Endothelial cell of umbilical vein (primary cell): ENCODE measurements at regions not wholly inside any gene's neighbourhood (a gene's known extent, or its start where the extent isn't known, plus 50 kb on each side); places are given as distances from the start of the nearest gene placed in this dataset.

ENCODE experiments used
- BruUV-seq: library from RNA; stranded (reverse); fragments of 400-500 nt; replicated peaks from 2 replicates; lab custom pipeline; 2021; lab: Mats Ljungman, UMichigan
- CTCF ChIA-PET: fragments of 300-600, 350-600 bp; sonication (Branson Sonifier 250); formaldehyde crosslinking; loops from one replicate; lab custom pipeline; 2021; ENCODE audit warnings: antibody characterized with exemption, inconsistent platforms; lab: Charles Lee
- POLR2A ChIA-PET: fragments of 300-600, 350-600 bp; sonication (Branson Sonifier 250); formaldehyde crosslinking; loops from one replicate; lab custom pipeline; 2021; ENCODE audit warnings: antibody characterized with exemption, inconsistent platforms; lab: Charles Lee
- DNase-seq: peaks from one replicate; pipeline ENCODE4 v3.0.0-alpha.2; 2011; ENCODE audit warnings: low read depth, low spot score
- FAIRE-seq: peaks from 2 replicates; lab custom pipeline; 2011; peaks lifted over from hg19 to GRCh38; lab: Jason Lieb, UNC
- H2AFZ ChIP-seq: 2 replicates; pipeline ENCODE4 v1.6.0; 2012; ENCODE audit warnings: low read depth, low read length, control low read depth, inconsistent platforms
- H3K27ac ChIP-seq: 2 replicates; pipeline ENCODE4 v1.5.1; 2011; ENCODE audit warnings: low read depth, mild to moderate bottlenecking, control low read depth, low read length, moderate library complexity; ENCODE audit not compliant: insufficient read depth
- H3K27me3 ChIP-seq, 2 experiments: 2 replicates each; pipeline versions ENCODE4 v1.6.0 to v1.6.1; 2011; ENCODE audit warnings: low read length in 2 of 2, mixed read lengths in 1 of 2; ENCODE audit not compliant: control insufficient read depth in 2 of 2, insufficient read depth in 2 of 2
- H3K36me3 ChIP-seq, 2 experiments: 2 replicates in 1 of 2; 3 replicates in 1 of 2; pipeline ENCODE4 v1.5.1; 2011; ENCODE audit warnings: low read length in 2 of 2, mild to moderate bottlenecking in 1 of 2, moderate library complexity in 1 of 2; ENCODE audit not compliant: control insufficient read depth in 2 of 2, insufficient read depth in 2 of 2; ENCODE audit errors: extremely low read depth in 1 of 2
- H3K4me1 ChIP-seq: 3 replicates; pipeline ENCODE4 v1.5.1; 2011; ENCODE audit warnings: mild to moderate bottlenecking, low read length; ENCODE audit not compliant: control insufficient read depth, insufficient read depth; ENCODE audit errors: extremely low read depth
- H3K4me2 ChIP-seq: 2 replicates; pipeline ENCODE4 v1.6.1; 2011; ENCODE audit warnings: low read length, control low read depth, mixed read lengths; ENCODE audit not compliant: insufficient read depth
- H3K4me3 ChIP-seq, 3 experiments: fragments of 200-600 bp in 1 of 3; sonication (generic), shearing (Covaris generic) in 1 of 3; replicated peaks in 1 of 3; 2 replicates each; pipeline ENCODE4 v1.5.1; 2011 to 2016; ENCODE audit warnings: control low read depth in 3 of 3, low read length in 3 of 3, mild to moderate bottlenecking in 2 of 3, inconsistent platforms in 1 of 3, low read depth in 1 of 3, moderate library complexity in 1 of 3; ENCODE audit not compliant: insufficient read depth in 1 of 3
- H3K79me2 ChIP-seq: 2 replicates; pipeline ENCODE4 v1.6.0; 2012; ENCODE audit warnings: low read length, inconsistent platforms; ENCODE audit not compliant: control insufficient read depth, insufficient read depth
- H3K9ac ChIP-seq: replicated peaks from 2 replicates; pipeline ENCODE3; 2011; ENCODE audit warnings: low read length, control low read depth; ENCODE audit not compliant: insufficient read depth; ENCODE audit errors: extremely low read depth
- H3K9me1 ChIP-seq: replicated peaks from 3 replicates; pipeline ENCODE4 v1.6.0; 2011; ENCODE audit warnings: mild to moderate bottlenecking, low read length; ENCODE audit not compliant: control insufficient read depth, insufficient read depth; ENCODE audit errors: extremely low read depth
- H3K9me3 ChIP-seq: replicated peaks from 2 replicates; pipeline ENCODE4 v1.5.1; 2012; ENCODE audit warnings: low read length, inconsistent platforms; ENCODE audit not compliant: control insufficient read depth, insufficient read depth
- H4K20me1 ChIP-seq: replicated peaks from 2 replicates; pipeline ENCODE3; 2011; ENCODE audit warnings: mild to moderate bottlenecking, low read length; ENCODE audit not compliant: control insufficient read depth, insufficient read depth; ENCODE audit errors: extremely low read depth
- FOS ChIP-seq: IDR thresholded peaks from 2 replicates; pipeline ENCODE4 v1.6.1; 2011; ENCODE audit warnings: mild to moderate bottlenecking, low read length, moderate library complexity, borderline replicate concordance; ENCODE audit not compliant: insufficient read depth
- JUN ChIP-seq: IDR thresholded peaks from 2 replicates; pipeline ENCODE4 v1.6.1; 2011; ENCODE audit warnings: borderline replicate concordance, low read depth; ENCODE audit not compliant: insufficient read length, insufficient read depth
- MYC ChIP-seq: IDR thresholded peaks from one replicate; pipeline ENCODE4 v1.6.1; 2011; ENCODE audit warnings: mild to moderate bottlenecking, low read depth, low read length
- POLR2AphosphoS5 ChIP-seq: IDR thresholded peaks from 2 replicates; pipeline ENCODE4 v1.6.1; 2012; ENCODE audit warnings: low read depth, mild to moderate bottlenecking, control low read depth, low read length, moderate library complexity; ENCODE audit not compliant: insufficient read depth
- dilution Hi-C: fragments of 300-500 bp; cut with MboI; formaldehyde crosslinking; loops from one replicate; pipeline ENCODE4 v1.15.0; 2019; ENCODE audit warnings: low sequenced_read_pairs; ENCODE audit not compliant: extremely low pct_ligation_motif_present
- intact Hi-C: fragments of 100-400 bp; cut with micrococcal nuclease; formaldehyde crosslinking; loops from one replicate; pipeline ENCODE4 v1.10.0; 2022
- TF ChIP-seq, protein P1 (sequence below), 2 donors: IDR thresholded peaks; 1 replicate in 1 of 2; 2 replicates in 1 of 2; pipeline ENCODE4 v1.5.1; 2011; ENCODE audit warnings: low read length in 2 of 2, mild to moderate bottlenecking in 2 of 2, moderate library complexity in 2 of 2, control low read depth in 1 of 2, inconsistent platforms in 1 of 2, low read depth in 1 of 2; ENCODE audit not compliant: insufficient read depth in 1 of 2; ENCODE audit errors: extremely low read depth in 1 of 2

DNA sequence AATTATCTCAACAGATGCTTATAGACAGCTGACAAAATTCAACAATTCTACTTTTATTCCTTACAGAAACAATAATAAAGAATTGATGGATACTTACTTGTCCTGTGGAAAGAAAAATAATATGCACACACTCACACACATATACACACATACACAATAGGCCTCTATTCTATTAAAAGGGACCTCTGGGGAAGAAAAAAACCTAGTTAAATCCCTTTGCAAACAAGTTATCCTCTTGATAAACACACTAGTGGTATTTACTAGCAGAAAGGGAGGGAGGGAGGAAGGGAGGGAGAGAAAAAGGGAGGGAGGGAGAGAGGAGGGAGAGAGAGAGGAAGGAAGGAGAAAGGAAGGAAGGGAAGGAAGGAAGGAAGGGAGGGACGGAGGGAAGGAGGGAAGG lies 486.4 kb downstream of the HINT1 start:
- Histone ChIP-seq H3K9me3 (no peaks in the 10 kb centered on the region), H3K27ac (no peak overlapping the region), H4K20me1 (no peaks in the 10 kb centered on the region), H3K4me1 (no peaks in the 10 kb centered on the region), H3K9me1 (no peaks in the 10 kb centered on the region), H3K4me2 (no peak overlapping the region), H2AFZ (no peak overlapping the region), H3K36me3 (no peaks in the 10 kb centered on the region), H3K27me3 (no peaks in the 10 kb centered on the region), H3K4me3 (no peak overlapping the region), H3K79me2 (no peaks in the 10 kb centered on the region), H3K9ac (no peak overlapping the region)
- DNase-seq (no peak), FAIRE-seq (no peak)
- dilution Hi-C loops (no loop called here), intact Hi-C loops (no loop called here)
- no TSS peak for BruUV-seq
- TF ChIP-seq, protein P1, sequence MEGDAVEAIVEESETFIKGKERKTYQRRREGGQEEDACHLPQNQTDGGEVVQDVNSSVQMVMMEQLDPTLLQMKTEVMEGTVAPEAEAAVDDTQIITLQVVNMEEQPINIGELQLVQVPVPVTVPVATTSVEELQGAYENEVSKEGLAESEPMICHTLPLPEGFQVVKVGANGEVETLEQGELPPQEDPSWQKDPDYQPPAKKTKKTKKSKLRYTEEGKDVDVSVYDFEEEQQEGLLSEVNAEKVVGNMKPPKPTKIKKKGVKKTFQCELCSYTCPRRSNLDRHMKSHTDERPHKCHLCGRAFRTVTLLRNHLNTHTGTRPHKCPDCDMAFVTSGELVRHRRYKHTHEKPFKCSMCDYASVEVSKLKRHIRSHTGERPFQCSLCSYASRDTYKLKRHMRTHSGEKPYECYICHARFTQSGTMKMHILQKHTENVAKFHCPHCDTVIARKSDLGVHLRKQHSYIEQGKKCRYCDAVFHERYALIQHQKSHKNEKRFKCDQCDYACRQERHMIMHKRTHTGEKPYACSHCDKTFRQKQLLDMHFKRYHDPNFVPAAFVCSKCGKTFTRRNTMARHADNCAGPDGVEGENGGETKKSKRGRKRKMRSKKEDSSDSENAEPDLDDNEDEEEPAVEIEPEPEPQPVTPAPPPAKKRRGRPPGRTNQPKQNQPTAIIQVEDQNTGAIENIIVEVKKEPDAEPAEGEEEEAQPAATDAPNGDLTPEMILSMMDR (IDR thresholded peaks at IDR 0.05; ENCODE audit: extremely low read depth in 1 of 2, insufficient read depth in 1 of 2, low read depth in 1 of 2, low read length in 2 of 2), result no peak
- TF ChIP-seq MYC, result no peak
- CTCF ChIA-PET, result no interaction called here
- POLR2A ChIA-PET, result no interaction called here

GRCh38 chr5:130666462-130666861 lies 498.6 kb downstream of the HINT1 start:
- TF ChIP-seq POLR2AphosphoS5 (no peak), FOS (no peak), MYC (no peak), JUN (no peak)
- TF ChIP-seq, protein P1 (IDR thresholded peaks at IDR 0.05; ENCODE audit: extremely low read depth in 1 of 2, insufficient read depth in 1 of 2, low read depth in 1 of 2, low read length in 2 of 2), result no peak
- Histone ChIP-seq H3K4me2 (no peak overlapping the region), H3K27ac (no peak overlapping the region), H2AFZ (no peak overlapping the region), H3K9me3 (no peaks in the 10 kb centered on the region), H3K4me1 (no peaks in the 10 kb centered on the region), H3K9me1 (no peaks in the 10 kb centered on the region), H4K20me1 (no peaks in the 10 kb centered on the region), H3K36me3 (no peaks in the 10 kb centered on the region), H3K4me3 (no peak overlapping the region), H3K27me3 (no peaks in the 10 kb centered on the region), H3K9ac (no peak overlapping the region), H3K79me2 (no peaks in the 10 kb centered on the region)
- FAIRE-seq, result no peak
- intact Hi-C loops (no loop called here), dilution Hi-C loops (no loop called here)
- ChIA-PET CTCF (no interaction called here), POLR2A (no interaction called here)
- no TSS peak for BruUV-seq
- no peak for DNase-seq
